ENCODE measurements at regions not wholly inside any gene's neighbourhood (a gene's known extent, or its start where the extent isn't known, plus 50 kb on each side); places are given as distances from the start of the nearest gene placed in this dataset.
A peak's percentile ranks its signal among the peaks of the same experiment; 100 is the strongest.

- Histone ChIP-seq H2BK15ac (ENCODE audit: low read length) (no peak overlapping the region), H3K4ac (replicated peaks; ENCODE audit: insufficient read length, low read depth, low read length) (no peak overlapping the region), H3K4me3 (ENCODE audit: extremely low read depth in 1 of 4, insufficient read depth in 2 of 4, low read depth in 3 of 4, low read length in 4 of 4) (no peak overlapping the region), H3K27ac (ENCODE audit: low read depth, low read length) (no peak overlapping the region), H3K27me3 (replicated peaks in 1 of 4; ENCODE audit: control insufficient read depth in 3 of 4, extremely low read depth in 1 of 4, insufficient read depth in 3 of 4, low read length in 3 of 4) (no peaks in the 10 kb centered on the region), H4K91ac (replicated peaks; ENCODE audit: insufficient read length, low read length) (no peak overlapping the region), H3K79me2 (ENCODE audit: control insufficient read depth in 1 of 2, insufficient read depth in 2 of 2, low read length in 2 of 2) (no peaks in the 10 kb centered on the region), H3K56ac (replicated peaks; ENCODE audit: insufficient read length, low read depth, low read length) (no peak overlapping the region), H2BK120ac (replicated peaks; ENCODE audit: low read depth, low read length) (no peak overlapping the region), H3K18ac (ENCODE audit: extremely low read depth, low read length) (peak overlapping the region; percentile 25; the same call in 1 of the 2 replicates), H3K23ac (ENCODE audit: insufficient read length) (no peak overlapping the region), H3K9ac (replicated peaks in 1 of 4; ENCODE audit: extremely low read depth in 1 of 4, low read depth in 3 of 4, low read length in 3 of 4) (no peak overlapping the region), H3K4me2 (ENCODE audit: insufficient read depth in 1 of 2, low read depth in 2 of 2, low read length in 2 of 2) (no peak overlapping the region), H3K36me3 (ENCODE audit: control insufficient read depth in 2 of 4, insufficient read depth in 4 of 4, low read length in 3 of 4) (no peaks in the 10 kb centered on the region), H3K4me1 (replicated peaks in 1 of 4; ENCODE audit: control insufficient read depth in 3 of 4, insufficient read depth in 4 of 4, low read length in 3 of 4) (peaks cover 0 to 15% (median 5%) of the 10 kb centered on the region in 4 experiments; a peak in 6 of 7 replicates), H2AFZ (ENCODE audit: low read length) (no peak overlapping the region), H4K8ac (ENCODE audit: extremely low read depth, insufficient read depth, low read length) (no peak overlapping the region), H2BK20ac (ENCODE audit: low read length) (no peak overlapping the region; the same call in 1 of the 2 replicates), H2BK5ac (ENCODE audit: low read depth, low read length) (peak overlapping the region; percentile 26; the same call in 1 of the 2 replicates), H4K20me1 (replicated peaks in 1 of 2; ENCODE audit: control insufficient read depth in 1 of 2, insufficient read depth in 2 of 2, low read length in 2 of 2) (no peaks in the 10 kb centered on the region), H3K79me1 (ENCODE audit: low read depth, low read length) (no peaks in the 10 kb centered on the region), H4K5ac (ENCODE audit: insufficient read length, low read depth, low read length) (no peak overlapping the region), H3K9me3 (ENCODE audit: insufficient read depth in 2 of 2, low read depth in 1 of 2, low read length in 1 of 2) (no peaks in the 10 kb centered on the region), H3K23me2 (ENCODE audit: low read depth, low read length) (no peaks in the 10 kb centered on the region), H3K14ac (ENCODE audit: insufficient read length) (no peak overlapping the region), H2AK5ac (ENCODE audit: low read depth, low read length) (peak overlapping the region; percentile 6; the same call in 1 of the 2 replicates), H2BK12ac (ENCODE audit: low read depth, low read length) (no peak overlapping the region)
- no peak for FAIRE-seq
- POLR2A ChIA-PET (ENCODE audit: partially characterized antibody): interaction anchor here (1.0 to 1.3 kb wide), 2 partner anchors 9 to 197 kb away, joined by 3 to 4 read pairs; no protein-coding TSS in a partner anchor
- 86% methylated on average over 4 of the region's 4 CpGs; no CpG with 5 or more reads in 1 of the 2 experiments for WGBS, 2 experiments (ENCODE audit: extremely low coverage in 1 of 2, insufficient coverage in 1 of 2, insufficient read length in 1 of 2, insufficient replicate concordance in 2 of 2, low coverage in 1 of 2, low lambda C conversion rate in 2 of 2, missing lambda C conversion rate in 1 of 2)
- CTCF ChIA-PET (ENCODE audit: partially characterized antibody): interaction anchor here (0.7 to 4.7 kb wide), 10 partner anchors 16 to 227 kb away, joined by 3 to 22 read pairs (median 3); no protein-coding TSS in a partner anchor
- DNase-seq (ENCODE audit: low read depth in 1 of 2, low spot score in 2 of 2): no peak
- no peak for TF ChIP-seq NRF1 (IDR thresholded peaks at IDR 0.05; ENCODE audit: low read depth, low read length)
- no peak for TF ChIP-seq ZNF274 (IDR thresholded peaks at IDR 0.05; ENCODE audit: borderline replicate concordance, extremely low read depth, low read length)
- no peak for TF ChIP-seq MAX (IDR thresholded peaks at IDR 0.05)
- TF ChIP-seq RXRA (IDR thresholded peaks at IDR 0.05; ENCODE audit: insufficient read depth, low read depth, low read length): no peak
Measured at GRCh38 chr20:41889844-41890224, 271.7 kb upstream of the CHD6 start.

All from H1 (cell line).